K562 (cell line): ENCODE measurements at regions not wholly inside any gene's neighbourhood (a gene's known extent, or its start where the extent isn't known, plus 50 kb on each side); places are given as distances from the start of the nearest gene placed in this dataset.

Source experiments
- CREB1 ChIP-seq, 2 experiments: sonication (generic) in 1 of 2; formaldehyde crosslinking in 1 of 2; IDR thresholded peaks; 2 replicates each; pipeline versions ENCODE4 v1.6.1 to v1.8.0; 2012 to 2022; ENCODE audit warnings: inconsistent platforms in 1 of 2, mild to moderate bottlenecking in 1 of 2, missing genetic modification reagents in 1 of 2, moderate library complexity in 1 of 2
- ELF4 ChIP-seq: fragments of 450-650 bp; formaldehyde crosslinking; IDR thresholded peaks from 2 replicates; pipeline ENCODE4 v1.4.0; 2022; ENCODE audit warnings: missing genetic modification characterization
- FOXK2 ChIP-seq, 2 experiments: fragments of 450-650 bp; IDR thresholded peaks in 1 of 2; conservative IDR thresholded peaks in 1 of 2; 2 replicates each; pipeline ENCODE4 v1.6.1; 2016; ENCODE audit warnings: low read depth in 2 of 2, mild to moderate bottlenecking in 1 of 2
- GTF2F1 ChIP-seq: IDR thresholded peaks from 2 replicates; pipeline ENCODE4 v1.6.1; 2011; ENCODE audit warnings: low read depth, low read length, improper control_type of control experiment
- HCFC1 ChIP-seq: IDR thresholded peaks from 2 replicates; pipeline ENCODE4 v1.6.1; 2012; ENCODE audit warnings: low read depth, low read length, improper control_type of control experiment
- HEY1 ChIP-seq: fragments of 250-450 bp; sonication (Bioruptor Pico); IDR thresholded peaks from 2 replicates; pipeline ENCODE4 v1.5.0; 2020; ENCODE audit warnings: mild to moderate bottlenecking, moderate library complexity, borderline replicate concordance
- MAFF ChIP-seq: IDR thresholded peaks from 2 replicates; pipeline ENCODE4 v1.6.1; 2012; ENCODE audit warnings: low read length, improper control_type of control experiment
- NBN ChIP-seq: fragments of 450-650 bp; IDR thresholded peaks from 2 replicates; pipeline ENCODE4 v1.6.1; 2016; ENCODE audit warnings: low read depth, mild to moderate bottlenecking
- POLR2A ChIP-seq: fragments of 450-650 bp; conservative IDR thresholded peaks from 2 replicates; pipeline ENCODE4 v1.6.1; 2016
- POLR2G ChIP-seq: fragments of 200-400 bp; formaldehyde crosslinking; IDR thresholded peaks from 2 replicates; pipeline ENCODE4 v1.6.1; 2017; ENCODE audit warnings: low read depth, mild to moderate bottlenecking, antibody characterized with exemption, low read length, moderate library complexity
- PRPF4 ChIP-seq: fragments of 200-400 bp; formaldehyde crosslinking; IDR thresholded peaks from one replicate; pipeline ENCODE4 v1.6.1; 2017; ENCODE audit warnings: low read length, low read depth, mild to moderate bottlenecking; ENCODE audit not compliant: insufficient read depth, poor library complexity, severe bottlenecking
- RBFOX2 ChIP-seq: fragments of 200-400 bp; formaldehyde crosslinking; IDR thresholded peaks from 2 replicates; pipeline ENCODE4 v1.6.1; 2017; ENCODE audit warnings: low read depth, mild to moderate bottlenecking, low read length, moderate library complexity
- RBM25 ChIP-seq: fragments of 200-400 bp; formaldehyde crosslinking; IDR thresholded peaks from 2 replicates; pipeline ENCODE4 v1.6.1; 2018; ENCODE audit warnings: low read length, low read depth, moderate library complexity; ENCODE audit not compliant: severe bottlenecking
- SRSF9 ChIP-seq: fragments of 200-400 bp; formaldehyde crosslinking; IDR thresholded peaks from 2 replicates; pipeline ENCODE4 v1.6.1; 2017; ENCODE audit warnings: low read depth, low read length, borderline replicate concordance
- SUPT5H ChIP-seq: fragments of 450-650 bp; IDR thresholded peaks from 2 replicates; pipeline ENCODE4 v1.6.1; 2016
- ZBTB12 ChIP-seq: fragments of 250-450 bp; sonication (Bioruptor Pico); IDR thresholded peaks from 2 replicates; pipeline ENCODE4 v1.4.0; 2020
- ZNF253 ChIP-seq: fragments of 250-450 bp; sonication (Bioruptor Pico); conservative IDR thresholded peaks from 2 replicates; pipeline ENCODE4 v1.6.1; 2021; ENCODE audit warnings: mild to moderate bottlenecking
- ZNF75A ChIP-seq: fragments of 450-650 bp; formaldehyde crosslinking; IDR thresholded peaks from 2 replicates; pipeline ENCODE4 v1.4.0; 2020; ENCODE audit warnings: mild to moderate bottlenecking
- TF ChIP-seq, protein P1 (sequence below): sonication (generic); formaldehyde crosslinking; IDR thresholded peaks from 2 replicates; pipeline ENCODE4 v1.8.1; 2022; ENCODE audit warnings: missing genetic modification reagents
- TF ChIP-seq, protein P2 (sequence below): IDR thresholded peaks from 2 replicates; pipeline ENCODE4 v1.6.1; 2014; ENCODE audit warnings: antibody characterized with exemption
- TF ChIP-seq, protein P3 (sequence below), 3 experiments: fragments of 200-800 bp in 1 of 3; fragments of 250-450 bp in 1 of 3; fragments of 450-650 bp in 1 of 3; sonication (Bioruptor Pico) in 1 of 3; sonication (Bioruptor generic) in 1 of 3; formaldehyde crosslinking in 1 of 3; IDR thresholded peaks; 2 replicates each; pipeline versions ENCODE4 v1.6.1 to v1.8.0; 2016 to 2022; ENCODE audit warnings: mild to moderate bottlenecking in 2 of 3, missing genetic modification characterization in 2 of 3, missing compliant biosample characterization in 1 of 3, moderate library complexity in 1 of 3

DNA sequence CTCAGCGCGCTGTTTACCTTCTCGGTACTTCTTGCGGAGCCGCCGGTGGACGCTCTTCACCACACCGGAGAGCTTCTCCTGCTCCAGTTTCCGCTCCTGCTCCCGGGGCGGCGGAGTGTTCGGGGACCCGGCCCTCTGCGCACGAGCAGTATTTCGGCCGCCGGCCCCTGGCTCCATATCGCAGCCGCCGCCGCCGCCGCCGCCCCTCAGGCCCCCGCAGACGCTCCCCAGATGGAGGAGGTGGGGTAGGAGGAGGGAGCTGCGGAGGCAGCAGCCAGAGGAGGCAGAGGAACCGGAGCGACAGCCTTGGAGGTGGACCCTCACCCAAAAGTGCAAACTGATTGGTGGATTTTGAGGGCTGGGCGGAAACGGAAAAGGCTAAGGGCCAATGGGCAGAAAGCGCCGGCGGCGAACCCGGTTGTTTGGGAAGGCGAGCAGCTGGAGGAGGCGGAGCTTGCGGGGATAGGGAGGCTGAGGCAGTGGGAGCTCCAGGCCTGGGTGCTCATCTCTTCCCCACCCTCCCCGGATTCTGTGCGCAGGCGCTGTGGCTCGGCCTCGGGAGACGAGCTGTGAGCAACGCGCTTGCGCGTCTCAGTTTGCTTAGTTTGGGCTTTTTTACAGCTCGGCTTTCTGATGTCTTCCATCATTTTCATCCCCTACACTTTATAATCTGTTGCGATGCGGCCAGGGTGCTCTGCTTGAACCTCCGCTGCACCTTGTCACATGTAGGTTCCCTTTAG lies 146.9 kb downstream of the GPR85 start (continued):
- peak; percentile 83 for TF ChIP-seq RBM25
- peak; percentile 72; the same call in 1 of the 2 replicates for TF ChIP-seq ELF4
- TF ChIP-seq ZBTB12 (CRISPR knock-in tag): peak; percentile 87
- TF ChIP-seq PRPF4: no peak
- TF ChIP-seq SRSF9: no peak
- TF ChIP-seq, protein P1, sequence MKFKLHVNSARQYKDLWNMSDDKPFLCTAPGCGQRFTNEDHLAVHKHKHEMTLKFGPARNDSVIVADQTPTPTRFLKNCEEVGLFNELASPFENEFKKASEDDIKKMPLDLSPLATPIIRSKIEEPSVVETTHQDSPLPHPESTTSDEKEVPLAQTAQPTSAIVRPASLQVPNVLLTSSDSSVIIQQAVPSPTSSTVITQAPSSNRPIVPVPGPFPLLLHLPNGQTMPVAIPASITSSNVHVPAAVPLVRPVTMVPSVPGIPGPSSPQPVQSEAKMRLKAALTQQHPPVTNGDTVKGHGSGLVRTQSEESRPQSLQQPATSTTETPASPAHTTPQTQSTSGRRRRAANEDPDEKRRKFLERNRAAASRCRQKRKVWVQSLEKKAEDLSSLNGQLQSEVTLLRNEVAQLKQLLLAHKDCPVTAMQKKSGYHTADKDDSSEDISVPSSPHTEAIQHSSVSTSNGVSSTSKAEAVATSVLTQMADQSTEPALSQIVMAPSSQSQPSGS (CRISPR knock-in tag): no peak
- no peak for TF ChIP-seq ZNF253 (CRISPR knock-in tag)
- TF ChIP-seq, protein P2, sequence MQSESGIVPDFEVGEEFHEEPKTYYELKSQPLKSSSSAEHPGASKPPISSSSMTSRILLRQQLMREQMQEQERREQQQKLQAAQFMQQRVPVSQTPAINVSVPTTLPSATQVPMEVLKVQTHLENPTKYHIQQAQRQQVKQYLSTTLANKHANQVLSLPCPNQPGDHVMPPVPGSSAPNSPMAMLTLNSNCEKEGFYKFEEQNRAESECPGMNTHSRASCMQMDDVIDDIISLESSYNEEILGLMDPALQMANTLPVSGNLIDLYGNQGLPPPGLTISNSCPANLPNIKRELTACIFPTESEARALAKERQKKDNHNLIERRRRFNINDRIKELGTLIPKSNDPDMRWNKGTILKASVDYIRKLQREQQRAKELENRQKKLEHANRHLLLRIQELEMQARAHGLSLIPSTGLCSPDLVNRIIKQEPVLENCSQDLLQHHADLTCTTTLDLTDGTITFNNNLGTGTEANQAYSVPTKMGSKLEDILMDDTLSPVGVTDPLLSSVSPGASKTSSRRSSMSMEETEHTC: no peak
- peak; percentile 64 to 80; a peak in 3 of 4 replicates for TF ChIP-seq FOXK2 (conservative IDR thresholded peaks at IDR 0.05 in 1 of 2, IDR thresholded peaks at IDR 0.05 in 1 of 2; ENCODE audit: low read depth in 2 of 2)
- no peak; the same call in 1 of the 2 replicates for TF ChIP-seq CREB1 (IDR thresholded peaks at IDR 0.05)
- TF ChIP-seq CREB1 (CRISPR knock-in tag; IDR thresholded peaks at IDR 0.05): peak; percentile 93; the same call in 1 of the 2 replicates
- TF ChIP-seq, protein P3, sequence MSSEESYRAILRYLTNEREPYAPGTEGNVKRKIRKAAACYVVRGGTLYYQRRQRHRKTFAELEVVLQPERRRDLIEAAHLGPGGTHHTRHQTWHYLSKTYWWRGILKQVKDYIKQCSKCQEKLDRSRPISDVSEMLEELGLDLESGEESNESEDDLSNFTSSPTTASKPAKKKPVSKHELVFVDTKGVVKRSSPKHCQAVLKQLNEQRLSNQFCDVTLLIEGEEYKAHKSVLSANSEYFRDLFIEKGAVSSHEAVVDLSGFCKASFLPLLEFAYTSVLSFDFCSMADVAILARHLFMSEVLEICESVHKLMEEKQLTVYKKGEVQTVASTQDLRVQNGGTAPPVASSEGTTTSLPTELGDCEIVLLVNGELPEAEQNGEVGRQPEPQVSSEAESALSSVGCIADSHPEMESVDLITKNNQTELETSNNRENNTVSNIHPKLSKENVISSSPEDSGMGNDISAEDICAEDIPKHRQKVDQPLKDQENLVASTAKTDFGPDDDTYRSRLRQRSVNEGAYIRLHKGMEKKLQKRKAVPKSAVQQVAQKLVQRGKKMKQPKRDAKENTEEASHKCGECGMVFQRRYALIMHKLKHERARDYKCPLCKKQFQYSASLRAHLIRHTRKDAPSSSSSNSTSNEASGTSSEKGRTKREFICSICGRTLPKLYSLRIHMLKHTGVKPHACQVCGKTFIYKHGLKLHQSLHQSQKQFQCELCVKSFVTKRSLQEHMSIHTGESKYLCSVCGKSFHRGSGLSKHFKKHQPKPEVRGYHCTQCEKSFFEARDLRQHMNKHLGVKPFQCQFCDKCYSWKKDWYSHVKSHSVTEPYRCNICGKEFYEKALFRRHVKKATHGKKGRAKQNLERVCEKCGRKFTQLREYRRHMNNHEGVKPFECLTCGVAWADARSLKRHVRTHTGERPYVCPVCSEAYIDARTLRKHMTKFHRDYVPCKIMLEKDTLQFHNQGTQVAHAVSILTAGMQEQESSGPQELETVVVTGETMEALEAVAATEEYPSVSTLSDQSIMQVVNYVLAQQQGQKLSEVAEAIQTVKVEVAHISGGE (CRISPR knock-in tag; IDR thresholded peaks at IDR 0.05): peak in 1 of 3 experiments; percentile 73; a peak in 2 of 6 replicates
- no peak for TF ChIP-seq HEY1 (CRISPR knock-in tag)
- 0 out of 2 replicates have a peak, but pooled peaks have one; percentile 26 for TF ChIP-seq ZNF75A
- peak; percentile 87 for TF ChIP-seq POLR2G
- peak; percentile 74; the same call in 1 of the 2 replicates for TF ChIP-seq GTF2F1
- TF ChIP-seq RBFOX2: peak; percentile 82
- TF ChIP-seq SUPT5H: peak; percentile 84
- peak; percentile 57 for TF ChIP-seq NBN
- peak; percentile 65 for TF ChIP-seq HCFC1
- 0 out of 2 replicates have a peak, but pooled peaks have one; percentile 16 for TF ChIP-seq MAFF
- TF ChIP-seq POLR2A: peak; percentile 90; the same call in 1 of the 2 replicates
